GM18861 (cell line): ENCODE measurements at regions not wholly inside any gene's neighbourhood (a gene's known extent, or its start where the extent isn't known, plus 50 kb on each side); places are given as distances from the start of the nearest gene placed in this dataset.

Source experiments
- ATAC-seq: cut with Tn5 transposase; IDR thresholded peaks from one replicate; pipeline ENCODE4 v1.9.1; 2021; ENCODE audit not compliant: unreplicated experiment

DNA sequence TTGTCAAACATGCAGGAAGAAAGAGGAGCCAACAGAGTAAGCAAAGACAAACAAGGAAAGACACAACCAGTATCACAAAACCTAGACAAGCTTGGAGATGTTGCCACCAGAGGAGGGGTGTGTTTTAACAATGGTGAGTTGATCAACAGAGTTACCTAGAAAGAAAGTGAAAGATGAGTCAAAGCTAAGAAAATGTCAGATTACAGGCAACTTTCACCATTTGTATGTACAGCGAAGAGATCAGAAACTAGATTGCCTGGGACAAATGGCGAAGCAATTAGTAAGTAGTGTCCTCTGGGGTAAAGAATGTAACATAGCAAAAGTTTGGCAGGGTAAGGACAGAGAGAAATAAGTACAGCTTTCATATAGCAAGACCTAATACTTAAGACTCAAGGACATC is 51.6 kb upstream of the POU3F2 start:
- ATAC-seq, result no peak

DNA sequence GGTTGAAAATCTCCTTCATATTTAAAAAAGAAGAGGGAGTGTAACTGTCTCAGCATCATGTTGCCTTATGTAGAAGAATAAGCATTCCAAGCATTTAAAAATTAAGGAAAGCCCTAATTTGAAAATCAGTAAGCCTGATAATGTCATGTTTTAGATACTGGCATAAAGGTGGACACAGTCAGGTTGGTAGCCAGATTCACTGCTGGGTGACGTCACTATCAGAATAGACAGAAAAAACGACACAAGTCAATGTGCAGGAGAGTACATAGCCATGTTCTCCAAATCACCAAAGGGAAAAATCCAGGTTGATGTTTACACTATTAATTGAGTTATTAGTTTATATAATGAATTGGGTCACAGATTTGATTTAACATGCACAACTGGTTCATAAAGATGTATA is 50.8 kb upstream of the POU3F2 start:
- no peak for ATAC-seq
